Muscle of leg (tissue), 3 donors: ENCODE measurements at regions not wholly inside any gene's neighbourhood (a gene's known extent, or its start where the extent isn't known, plus 50 kb on each side); places are given as distances from the start of the nearest gene placed in this dataset.
"Not testable (repeated sequence)": the region's sequence is repeated elsewhere in the genome, so short reads cannot be mapped to it uniquely, and the experiment has no call there.

Experiments used
- DNase-seq: peaks from one replicate; pipeline ENCODE4 v3.0.0; 2013
- H3K27ac ChIP-seq: one replicate; pipeline ENCODE4 v1.5.1; 2013; ENCODE audit warnings: mild to moderate bottlenecking, low read length, control low read depth
- H3K27me3 ChIP-seq: one replicate; pipeline ENCODE4 v1.6.1; 2013; ENCODE audit warnings: low read length; ENCODE audit not compliant: control insufficient read depth, insufficient read depth
- H3K36me3 ChIP-seq: one replicate; pipeline ENCODE4 v1.6.1; 2013; ENCODE audit warnings: low read length; ENCODE audit not compliant: control insufficient read depth, insufficient read depth
- H3K4me1 ChIP-seq: one replicate; pipeline ENCODE4 v1.6.1; 2013; ENCODE audit warnings: low read length; ENCODE audit not compliant: control insufficient read depth, insufficient read depth
- H3K4me3 ChIP-seq: one replicate; pipeline ENCODE4 v1.5.1; 2013; ENCODE audit warnings: low read length, control low read depth
- H3K9me3 ChIP-seq: replicated peaks from 2 replicates; pipeline ENCODE4 v1.6.1; 2013; ENCODE audit warnings: low read depth, low read length; ENCODE audit not compliant: control insufficient read depth
- WGBS: methylation state at CpG from one replicate; pipeline ENCODE4 v1.1.5; 2013; ENCODE audit warnings: missing lambda C conversion rate; ENCODE audit not compliant: insufficient coverage; 5-methylcytosine and 5-hydroxymethylcytosine counted together

DNA sequence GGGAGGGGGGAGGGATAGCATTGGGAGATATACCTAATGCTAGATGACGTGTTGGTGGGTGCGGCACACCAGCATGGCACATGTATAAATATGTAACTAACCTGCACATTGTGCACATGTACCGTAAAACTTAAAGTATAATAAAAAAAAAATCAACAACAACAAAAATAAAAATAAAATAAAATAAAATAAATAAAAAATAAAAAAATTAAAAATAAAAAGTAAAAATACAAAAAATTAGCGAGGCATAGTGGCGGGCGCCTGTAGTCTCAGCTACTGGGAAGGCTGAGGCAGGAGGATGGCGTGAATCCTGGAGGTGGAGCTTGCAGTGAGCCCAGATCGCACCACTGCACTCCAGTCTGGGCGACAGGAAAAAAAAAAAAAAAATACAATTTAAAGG is 650.0 kb upstream of the LRRTM4 start:
- not testable (repeated sequence) for H3K4me3 ChIP-seq, H3K36me3 ChIP-seq, DNase-seq, H3K27me3 ChIP-seq, H3K4me1 ChIP-seq, H3K27ac ChIP-seq, H3K9me3 ChIP-seq
- WGBS, result no CpG with 5 or more reads among the region's 9 CpGs

DNA sequence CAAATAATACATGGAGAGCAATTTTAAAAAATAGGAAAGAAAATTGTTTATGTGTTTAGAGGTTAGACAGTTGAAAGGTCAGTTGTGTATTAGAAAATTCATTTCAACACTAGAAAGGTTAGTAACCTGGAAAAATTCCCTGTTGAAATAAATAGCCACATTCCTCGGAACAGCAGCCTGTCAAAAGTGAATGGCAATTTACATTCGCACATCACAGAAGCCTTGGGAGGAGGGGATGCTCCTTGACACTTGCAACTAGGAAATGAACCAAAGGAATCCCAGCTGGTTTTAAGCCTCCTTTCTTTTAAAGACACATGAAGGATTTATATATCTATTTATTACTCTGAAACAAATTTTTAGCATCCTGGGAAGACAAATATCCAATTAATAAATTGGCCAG is 653.5 kb upstream of the LRRTM4 start:
- Histone ChIP-seq H3K36me3 (no peaks in the 10 kb centered on the region), H3K4me3 (no peak overlapping the region), H3K9me3 (no peaks in the 10 kb centered on the region), H3K4me1 (no peaks in the 10 kb centered on the region), H3K27me3 (no peaks in the 10 kb centered on the region), H3K27ac (no peak overlapping the region)
- no CpG with 5 or more reads among the region's 2 CpGs for WGBS
- DNase-seq, result no peak

DNA sequence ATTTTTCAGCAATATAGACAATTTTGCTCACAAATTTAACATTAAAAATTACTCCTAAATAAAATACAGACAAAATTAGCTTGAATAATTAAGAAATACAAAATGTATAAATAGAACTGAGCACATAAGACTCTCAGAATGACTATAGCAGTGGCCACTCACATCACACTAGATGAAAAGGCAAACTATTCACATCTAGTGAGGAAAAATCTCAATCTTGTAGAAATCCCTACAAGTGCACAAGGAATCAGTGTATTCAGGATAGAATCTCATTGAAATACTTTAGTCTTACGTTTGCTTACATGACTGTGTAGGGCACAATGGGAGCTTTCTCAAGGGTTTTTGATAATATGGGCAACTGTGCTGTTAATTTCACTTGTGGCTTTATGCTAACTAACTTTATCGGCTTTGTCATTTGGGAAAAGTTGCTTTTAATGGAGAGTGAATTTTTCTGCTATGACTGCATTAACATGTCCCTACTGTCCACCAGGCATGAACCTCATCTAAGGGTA is 678.9 kb upstream of the LRRTM4 start:
- H3K27me3 ChIP-seq, result no peaks in the 10 kb centered on the region
- no peak for DNase-seq
- H3K36me3 ChIP-seq, result no peaks in the 10 kb centered on the region
- H3K27ac ChIP-seq, result no peak overlapping the region
- no peaks in the 10 kb centered on the region for H3K4me1 ChIP-seq
- no CpG with 5 or more reads among the region's 2 CpGs for WGBS
- no peaks in the 10 kb centered on the region for H3K9me3 ChIP-seq
- H3K4me3 ChIP-seq, result no peak overlapping the region

DNA sequence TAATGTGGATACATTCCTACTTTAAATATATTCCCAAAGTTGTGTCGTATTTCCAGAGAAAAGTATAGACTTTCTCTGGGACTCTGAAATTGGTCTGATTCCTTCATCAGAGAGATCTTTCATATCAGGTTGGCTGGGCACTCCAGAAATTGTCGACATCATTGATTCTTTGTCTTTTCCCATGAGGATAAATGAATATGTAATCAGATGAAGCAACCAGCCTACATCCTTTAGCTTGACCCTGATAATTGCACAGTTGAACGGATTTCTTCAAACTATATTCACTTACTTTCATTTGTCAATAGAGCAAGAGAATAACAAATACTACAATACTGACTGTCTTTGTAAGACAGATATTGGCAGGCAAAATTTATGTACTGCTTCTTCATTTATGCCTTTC is 680.2 kb upstream of the LRRTM4 start:
- DNase-seq, result no peak
- Histone ChIP-seq H3K4me3 (no peak overlapping the region), H3K4me1 (no peaks in the 10 kb centered on the region), H3K27ac (no peak overlapping the region), H3K27me3 (no peaks in the 10 kb centered on the region), H3K9me3 (no peaks in the 10 kb centered on the region), H3K36me3 (no peaks in the 10 kb centered on the region)
- WGBS, result no CpG with 5 or more reads among the region's 3 CpGs

DNA sequence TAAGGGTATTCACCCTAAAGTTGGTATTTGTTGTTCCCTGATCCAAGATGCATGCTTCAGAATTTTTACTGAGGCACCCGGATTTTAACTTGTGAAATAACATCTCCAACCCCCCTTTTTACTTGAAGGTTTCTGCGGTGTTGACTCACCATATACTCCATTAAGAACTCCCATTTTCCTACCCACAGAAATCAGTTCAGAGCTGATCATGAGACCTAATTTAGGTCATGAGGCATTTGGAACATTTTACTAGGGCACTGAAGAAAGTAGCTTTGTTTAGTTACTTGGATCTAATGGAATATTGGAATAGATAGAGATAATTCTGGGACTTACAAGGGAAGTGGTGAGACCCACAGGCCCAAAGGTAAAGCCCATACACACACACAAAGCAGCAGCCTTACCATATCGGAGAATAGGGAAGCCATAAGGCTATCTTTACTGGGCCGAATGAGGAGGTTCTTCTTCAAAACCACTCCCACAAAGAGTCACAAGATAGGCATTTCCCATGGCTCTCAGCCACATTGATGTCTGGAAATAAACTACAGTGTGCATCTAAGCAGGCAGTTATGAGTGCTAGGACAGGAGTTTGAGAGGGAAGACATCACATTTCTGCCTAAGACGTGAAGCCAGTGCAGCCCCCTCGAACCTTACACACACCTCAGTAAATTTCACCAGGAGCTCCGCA is 681.0 kb upstream of the LRRTM4 start:
- H3K4me1 ChIP-seq, result no peaks in the 10 kb centered on the region
- H3K4me3 ChIP-seq, result no peak overlapping the region
- no peak for DNase-seq
- 100% methylated on average over 1 of the region's 7 CpGs for WGBS
- no peaks in the 10 kb centered on the region for H3K36me3 ChIP-seq
- no peaks in the 10 kb centered on the region for H3K27me3 ChIP-seq
- H3K27ac ChIP-seq, result no peak overlapping the region
- H3K9me3 ChIP-seq, result no peaks in the 10 kb centered on the region

DNA sequence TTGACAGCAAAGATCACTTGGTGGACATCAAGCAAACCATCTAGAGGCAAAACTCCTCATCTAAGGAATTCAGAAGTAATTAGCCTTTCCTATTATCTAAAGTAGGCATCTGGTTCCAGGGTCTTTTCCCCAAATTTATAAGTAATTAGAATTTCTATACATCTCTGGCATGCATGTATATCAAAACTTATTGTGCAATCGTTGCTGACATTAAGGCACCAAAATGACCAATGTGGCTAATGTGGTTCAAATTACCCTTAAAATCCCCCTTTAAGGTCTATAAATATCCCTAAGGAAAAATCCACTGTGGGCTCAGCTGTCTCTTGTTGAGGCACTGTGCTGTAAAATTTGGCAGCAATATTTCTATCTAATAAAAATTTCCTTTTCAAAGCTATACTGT is 695.9 kb upstream of the LRRTM4 start:
- no peak for DNase-seq
- Histone ChIP-seq H3K36me3 (no peaks in the 10 kb centered on the region), H3K9me3 (no peaks in the 10 kb centered on the region), H3K4me3 (no peak overlapping the region), H3K4me1 (no peaks in the 10 kb centered on the region), H3K27ac (no peak overlapping the region), H3K27me3 (no peaks in the 10 kb centered on the region)
- WGBS, result no CpG with 5 or more reads among the region's 1 CpG

DNA sequence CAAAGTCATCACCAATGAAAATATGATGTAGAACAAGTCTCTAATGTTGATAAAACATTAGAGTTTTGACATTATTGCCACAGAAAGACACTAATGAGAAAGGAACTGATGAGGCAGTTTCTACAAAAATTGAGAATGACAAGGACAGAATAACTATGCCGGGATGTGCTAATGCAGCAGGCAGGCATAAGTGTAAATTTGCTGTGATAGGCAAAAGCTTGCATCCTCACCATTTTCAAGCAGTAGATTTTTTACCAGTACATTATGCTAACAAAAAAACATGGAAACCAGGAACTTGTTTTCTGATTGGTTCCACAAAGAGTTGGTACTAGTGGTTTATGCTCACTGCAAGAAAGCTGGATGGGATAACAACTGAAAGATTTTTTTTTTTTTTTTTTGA is 715.5 kb upstream of the LRRTM4 start:
- no peak overlapping the region for H3K27ac ChIP-seq
- DNase-seq, result no peak
- WGBS, result no CpG with 5 or more reads among the region's 1 CpG

DNA sequence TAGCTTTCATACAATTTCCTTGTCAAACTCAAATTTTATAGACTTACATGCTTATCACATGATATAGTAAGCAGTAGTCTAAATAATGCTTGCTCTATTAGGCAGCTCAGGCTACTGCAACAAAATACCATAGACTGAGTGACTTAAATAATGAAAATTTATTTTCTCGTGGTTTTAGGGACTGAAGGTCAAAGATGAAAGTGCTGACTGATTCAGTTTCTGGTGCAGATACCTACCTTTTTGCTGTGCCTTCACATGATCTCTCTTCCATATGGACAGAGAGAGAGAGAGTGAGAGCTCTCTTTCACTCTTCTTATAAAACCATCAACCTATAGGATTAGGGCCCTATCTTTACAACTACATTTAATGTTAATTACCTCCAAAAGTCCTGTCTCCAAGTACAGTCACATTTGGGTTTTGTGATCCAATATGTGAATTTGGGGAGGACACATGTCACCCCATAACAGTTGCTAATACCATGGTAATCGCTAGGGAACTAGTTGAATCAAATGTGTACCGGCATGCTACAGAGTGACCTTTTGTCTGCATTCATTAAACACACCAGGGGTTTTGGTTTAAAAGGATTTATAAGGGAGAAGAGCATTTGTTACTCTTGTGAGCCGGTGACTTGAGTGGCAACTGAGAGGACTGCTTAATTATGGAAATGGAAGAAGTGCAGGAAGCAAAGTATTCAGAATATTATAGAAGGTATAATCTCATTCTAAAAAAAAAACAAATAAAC is 723.4 kb upstream of the LRRTM4 start:
- Histone ChIP-seq H3K4me1 (no peaks in the 10 kb centered on the region), H3K4me3 (no peak overlapping the region), H3K27ac (no peak overlapping the region), H3K36me3 (no peaks in the 10 kb centered on the region), H3K9me3 (peaks cover 2% of the 10 kb centered on the region), H3K27me3 (no peaks in the 10 kb centered on the region)
- no CpG with 5 or more reads among the region's 4 CpGs for WGBS
- DNase-seq, result no peak

More for the DNA sequence above, 715.5 kb upstream of the LRRTM4 start:
- H3K27me3 ChIP-seq, result no peaks in the 10 kb centered on the region
- no peaks in the 10 kb centered on the region for H3K4me1 ChIP-seq
- no peaks in the 10 kb centered on the region for H3K36me3 ChIP-seq
- no peaks in the 10 kb centered on the region for H3K9me3 ChIP-seq
- H3K4me3 ChIP-seq, result no peak overlapping the region

DNA sequence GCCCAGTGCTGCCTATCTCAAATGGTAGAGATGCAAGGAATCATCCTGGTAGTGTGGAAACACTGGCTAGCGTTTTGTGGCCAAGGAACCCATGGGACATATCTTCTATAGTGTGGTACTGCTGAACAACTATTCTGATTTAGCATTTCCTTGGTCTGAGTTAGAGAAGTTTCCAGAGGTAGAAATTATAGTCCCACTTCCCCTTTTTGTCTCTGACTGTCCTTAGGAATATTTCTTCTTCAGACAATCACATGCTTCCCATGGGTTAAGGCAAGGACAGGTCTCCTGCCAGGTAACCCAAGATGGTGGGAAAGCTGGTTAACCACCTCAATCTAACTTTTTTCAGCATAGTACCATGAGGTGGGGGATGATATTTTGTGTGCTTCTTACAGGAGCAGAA is 729.5 kb upstream of the LRRTM4 start:
- Histone ChIP-seq H3K27me3 (no peaks in the 10 kb centered on the region), H3K36me3 (no peaks in the 10 kb centered on the region), H3K27ac (no peak overlapping the region), H3K4me1 (no peaks in the 10 kb centered on the region), H3K9me3 (peaks cover 2% of the 10 kb centered on the region), H3K4me3 (no peak overlapping the region)
- WGBS, result no CpG with 5 or more reads among the region's 1 CpG
- no peak for DNase-seq

DNA sequence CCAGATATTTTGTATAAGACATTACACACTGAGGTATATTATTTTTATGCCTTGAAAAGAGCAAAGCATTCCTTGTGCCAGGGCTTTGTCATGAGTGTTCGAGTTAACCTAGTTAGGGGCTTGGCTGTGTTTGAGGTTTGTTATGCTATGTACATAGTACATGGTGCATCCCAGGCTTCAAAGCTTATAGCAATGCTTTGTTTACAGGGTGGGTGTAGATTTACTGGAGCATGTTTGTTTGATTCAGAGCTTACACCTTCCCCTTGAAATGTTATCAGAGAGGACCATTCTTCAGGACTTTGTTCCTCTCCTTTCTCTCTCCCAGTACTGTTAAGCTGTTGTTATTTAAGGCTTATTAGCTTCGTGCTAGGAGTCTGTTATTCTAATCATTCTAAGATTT is 738.7 kb upstream of the LRRTM4 start:
- WGBS, result 60% methylated on average over 1 of the region's 2 CpGs
- Histone ChIP-seq H3K9me3 (no peaks in the 10 kb centered on the region), H3K27ac (no peak overlapping the region)

More for the DNA sequence above, 738.7 kb upstream of the LRRTM4 start:
- no peaks in the 10 kb centered on the region for H3K4me1 ChIP-seq
- H3K27me3 ChIP-seq, result no peaks in the 10 kb centered on the region
- DNase-seq, result no peak
- H3K4me3 ChIP-seq, result no peak overlapping the region
- H3K36me3 ChIP-seq, result no peaks in the 10 kb centered on the region
